Activated CD8-positive, alpha-beta memory T cell treated with anti-CD3 and anti-CD28 coated beads, Interleukin-2, amount 50 U/mL, for 4 hours (primary cell): ENCODE measurements at regions not wholly inside any gene's neighbourhood (a gene's known extent, or its start where the extent isn't known, plus 50 kb on each side); places are given as distances from the start of the nearest gene placed in this dataset.

Source experiments
- DNase-seq: peaks from one replicate; pipeline ENCODE4 v3.0.0-alpha.2; 2020

DNA sequence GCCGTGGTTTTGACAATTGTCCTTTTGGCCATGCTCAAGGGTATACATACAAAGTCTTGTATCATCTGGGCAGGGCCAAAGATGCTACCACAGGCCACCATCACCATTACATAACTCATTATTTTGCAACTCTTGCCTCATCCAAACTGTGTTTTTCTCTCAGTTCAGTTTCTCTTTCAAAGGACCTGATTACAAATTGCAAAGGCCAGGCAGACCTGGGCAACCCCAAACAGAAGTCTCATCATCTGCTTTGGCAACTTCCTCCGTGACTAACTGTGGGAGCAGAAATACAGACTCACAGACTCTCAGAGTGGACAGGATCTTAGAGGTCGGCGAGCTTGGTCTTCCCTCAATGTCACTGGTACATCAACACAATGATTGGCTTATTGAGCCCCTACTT lies 117.8 kb upstream of the NEDD9 start:
- no peak for DNase-seq

DNA sequence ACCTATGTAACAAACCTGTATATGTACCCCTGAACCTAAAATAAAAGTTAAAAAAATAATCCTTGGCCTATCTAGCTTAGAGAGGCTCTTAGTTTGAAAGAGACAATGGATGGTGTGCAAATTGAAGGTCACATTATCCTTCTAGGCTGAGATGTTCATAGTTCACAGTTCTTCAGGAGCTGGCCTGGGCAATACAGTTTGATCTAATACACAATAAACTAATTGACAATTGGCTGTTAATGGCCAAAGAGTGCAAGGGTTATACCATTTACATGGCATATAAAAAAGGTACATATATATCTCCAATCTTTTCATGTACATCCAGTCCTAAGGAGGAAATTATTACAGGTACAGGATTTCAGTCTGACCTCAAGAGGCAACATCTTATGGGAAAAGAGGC lies 117.4 kb upstream of the NEDD9 start:
- DNase-seq = no peak

DNA sequence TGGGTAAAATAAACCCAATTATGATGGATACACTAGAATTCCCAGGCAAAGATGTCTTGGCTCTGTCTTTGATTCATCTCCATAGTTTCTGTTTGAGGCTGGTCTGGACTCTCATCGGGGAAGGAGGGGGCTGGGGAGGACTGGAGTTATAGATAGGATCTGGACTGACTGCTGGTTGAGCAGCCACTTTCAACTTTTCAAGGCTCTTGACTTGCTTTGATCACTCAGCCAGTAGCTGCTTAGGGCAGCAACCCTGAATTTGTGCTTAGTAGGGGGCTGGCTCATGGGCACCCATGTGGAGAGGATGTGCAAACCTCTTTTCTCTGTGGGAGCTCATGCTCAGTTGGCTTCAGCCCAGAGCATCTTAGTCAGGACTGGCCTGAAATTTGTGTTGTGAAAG lies 114.0 kb upstream of the NEDD9 start:
- DNase-seq = no peak

DNA sequence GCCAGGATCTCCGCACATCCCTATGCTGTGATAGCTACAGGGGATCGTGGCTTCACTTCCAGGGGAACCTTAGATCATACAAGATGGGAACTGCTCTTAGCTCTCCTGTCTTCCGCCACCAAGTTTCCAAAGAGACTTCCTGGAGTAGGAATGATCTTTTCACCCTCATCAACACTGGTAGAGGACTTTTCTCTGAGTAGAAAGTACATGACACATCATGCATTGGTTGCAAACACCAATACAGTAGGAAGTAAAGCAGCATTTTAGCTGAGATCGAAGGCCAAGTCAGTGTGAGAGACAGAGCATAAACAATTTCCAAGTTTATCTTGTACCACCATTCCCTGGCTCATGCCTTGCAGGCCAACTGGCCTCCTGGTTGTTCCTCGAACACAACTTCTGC lies 113.1 kb upstream of the NEDD9 start:
- DNase-seq = no peak

DNA sequence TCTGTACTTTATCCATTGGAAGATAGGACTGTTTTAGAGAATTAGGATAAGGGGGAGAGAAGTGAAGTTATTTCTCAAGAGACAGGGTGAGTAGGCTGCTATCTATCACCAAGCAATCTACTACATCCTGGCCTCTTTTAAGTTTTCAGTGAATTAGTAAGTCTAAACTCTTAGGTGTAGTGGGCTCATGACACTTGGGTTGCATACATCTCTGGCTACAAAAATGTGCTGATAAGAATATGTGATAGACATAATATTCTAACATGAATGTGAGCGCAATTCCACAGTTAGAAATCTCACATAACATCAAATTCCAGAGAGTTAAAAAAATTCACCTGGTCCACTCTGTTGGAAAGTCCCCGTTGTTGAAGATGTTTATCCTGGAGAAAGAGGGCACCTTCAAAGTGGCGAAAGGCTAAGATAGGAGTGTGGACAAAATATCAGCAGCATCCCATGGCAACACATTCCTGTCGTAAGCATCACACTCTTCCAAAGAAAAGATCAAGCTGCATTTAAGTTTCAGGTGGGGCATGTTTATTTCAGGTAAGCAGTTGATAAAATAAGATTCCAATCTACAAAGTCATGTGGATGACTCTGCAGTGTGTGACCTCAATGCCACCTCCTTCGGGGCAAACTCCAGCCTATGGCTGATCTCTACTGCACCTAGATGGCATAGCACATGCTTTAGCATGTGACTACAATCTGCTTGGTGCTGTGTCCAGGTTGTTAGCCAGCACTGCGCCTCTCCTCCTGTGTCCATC lies 111.7 kb upstream of the NEDD9 start:
- no peak for DNase-seq

DNA sequence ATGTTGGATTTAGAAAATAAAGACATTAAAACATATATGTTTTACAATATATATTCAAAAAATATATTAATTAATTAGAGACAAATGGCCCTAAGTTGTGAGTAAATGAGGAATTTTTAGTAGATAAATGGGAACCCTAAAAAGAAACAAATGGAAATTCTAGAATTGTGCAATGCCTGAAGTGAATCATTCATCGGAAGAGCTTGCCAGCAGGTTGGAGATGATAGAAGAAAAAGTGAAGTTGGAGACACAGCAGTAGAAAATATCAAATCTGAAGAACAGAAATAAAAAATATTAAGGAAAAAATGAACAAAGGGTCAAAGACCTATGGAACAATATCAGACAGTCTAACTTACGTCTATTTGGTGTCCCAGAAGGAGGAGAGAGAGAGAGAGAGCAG lies 109.4 kb upstream of the NEDD9 start:
- no peak for DNase-seq

DNA sequence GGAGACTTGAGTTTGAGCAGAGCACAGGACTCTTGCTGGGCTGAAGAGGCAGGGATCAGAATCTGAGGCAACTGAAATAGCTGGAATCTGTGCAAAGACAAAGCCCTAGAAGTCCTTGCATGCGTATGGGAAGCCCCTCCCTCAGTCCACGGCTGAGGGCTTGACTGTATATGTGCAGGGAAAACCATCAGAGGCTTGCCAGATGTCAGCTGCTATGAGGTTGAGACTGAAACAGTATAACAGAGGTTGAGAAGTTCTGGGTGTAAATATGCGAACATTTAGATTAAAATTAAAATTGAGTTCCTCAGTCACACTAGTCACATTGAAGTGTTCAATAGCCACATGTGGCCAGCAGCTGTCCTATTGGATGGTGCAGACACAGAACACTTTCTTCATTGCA lies 108.8 kb upstream of the NEDD9 start:
- DNase-seq = no peak

DNA sequence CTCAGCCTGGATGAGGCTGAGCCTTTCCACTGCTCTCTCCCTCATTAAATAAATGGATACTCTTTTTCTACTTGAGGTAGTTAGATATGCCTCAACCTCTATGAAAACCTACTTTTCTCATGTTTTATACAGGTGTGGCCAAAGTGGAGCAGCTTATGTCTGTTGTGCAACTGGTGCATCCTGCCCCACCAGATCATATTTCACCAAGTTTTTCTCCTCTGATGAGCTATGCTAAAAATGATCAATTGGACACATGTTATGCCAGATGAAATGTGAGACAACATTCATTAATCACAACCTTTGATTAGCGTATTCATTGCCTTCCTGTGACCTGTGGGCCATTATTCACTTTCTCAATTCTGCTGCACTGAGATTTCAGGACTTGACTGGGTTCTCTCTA lies 106.9 kb upstream of the NEDD9 start:
- DNase-seq = no peak

DNA sequence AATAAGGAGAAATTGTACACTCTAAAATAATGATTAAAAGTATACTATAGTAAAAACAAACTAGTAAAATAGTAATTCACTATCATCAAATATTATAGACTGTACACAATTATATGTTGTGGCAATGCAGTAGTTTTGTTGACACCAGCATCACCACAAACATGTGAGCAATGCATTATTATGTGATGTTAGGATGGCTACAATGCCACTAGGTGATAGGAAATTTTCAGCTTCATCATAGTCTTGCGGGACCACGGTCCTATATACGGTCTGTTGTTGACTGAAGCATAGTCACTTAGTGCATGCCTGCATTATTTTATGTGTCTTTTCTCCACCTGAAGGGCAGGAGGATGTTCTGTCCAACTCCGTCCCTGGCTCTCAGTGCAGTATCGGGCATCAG lies 104.8 kb upstream of the NEDD9 start:
- no peak for DNase-seq

DNA sequence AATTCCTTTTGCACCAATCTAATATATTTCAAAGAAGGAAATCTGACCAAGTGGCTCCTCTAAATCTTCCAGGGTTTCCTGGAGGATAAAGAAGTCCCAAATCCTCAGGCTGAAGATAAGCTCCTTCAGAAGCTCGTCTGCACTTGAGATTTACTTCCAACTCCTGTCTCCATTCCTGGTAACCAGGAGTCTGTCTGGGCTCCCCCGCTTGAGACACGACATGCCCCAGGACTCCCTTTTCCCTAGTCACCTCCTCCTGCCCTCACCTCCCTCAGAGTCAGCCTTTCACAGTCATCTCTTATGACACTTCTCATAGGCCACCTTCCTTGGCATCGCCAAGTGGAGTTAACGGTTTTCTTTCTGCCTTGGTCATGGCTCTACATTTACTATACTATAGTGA lies 103.4 kb upstream of the NEDD9 start:
- no peak for DNase-seq

DNA sequence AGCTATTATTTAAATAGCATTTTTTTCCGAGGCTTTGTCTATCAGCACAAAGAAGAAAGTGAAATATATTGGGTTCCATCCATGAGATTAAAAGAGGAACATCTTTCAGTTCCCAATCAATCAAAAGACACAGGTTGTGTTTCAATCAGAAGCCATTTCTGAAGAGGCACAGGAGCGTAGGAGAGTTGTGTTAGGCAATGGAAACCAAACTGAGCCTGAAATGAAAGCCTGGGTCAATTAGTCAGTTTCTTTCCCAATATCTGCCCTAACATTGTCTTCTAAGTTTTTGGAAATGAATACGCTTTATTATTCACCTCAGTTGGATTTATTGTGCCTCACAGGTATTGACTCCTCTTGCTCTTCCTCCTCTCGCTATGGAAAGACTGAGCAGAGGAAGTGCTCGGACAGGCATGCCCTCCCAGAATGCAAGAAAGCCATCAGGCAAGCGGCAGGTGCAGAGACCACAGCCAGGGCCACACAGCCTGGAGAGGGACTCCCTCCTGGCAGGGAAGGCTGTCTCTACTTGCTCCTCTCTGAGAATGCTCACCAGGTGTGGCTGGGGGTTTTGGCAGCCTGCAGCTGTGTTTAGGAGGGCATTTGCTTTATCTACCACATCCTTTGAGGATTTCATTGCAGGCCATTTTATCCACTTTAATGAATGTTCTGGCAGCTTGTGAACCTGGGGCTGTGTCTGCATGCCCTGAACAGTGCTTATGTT lies 100.8 kb upstream of the NEDD9 start:
- DNase-seq = no peak

DNA sequence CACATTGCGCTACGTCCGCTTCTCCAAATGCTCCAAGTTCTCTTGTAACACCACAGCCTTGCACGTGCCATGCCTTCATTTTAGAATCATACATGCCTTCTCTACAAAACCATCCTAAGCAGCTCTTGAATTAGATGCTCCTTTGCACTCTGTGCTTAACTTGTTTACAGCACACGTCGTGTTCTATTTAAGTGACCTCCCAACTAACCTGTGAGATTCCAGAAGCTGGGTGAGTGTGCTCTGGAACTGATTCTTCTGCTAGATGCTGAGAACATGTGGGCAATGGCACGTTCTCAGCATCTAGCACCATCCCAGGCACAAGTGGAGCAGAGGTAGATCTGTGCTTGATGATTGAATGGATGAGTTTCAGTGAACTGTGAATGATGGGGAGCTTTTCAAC lies 100.0 kb upstream of the NEDD9 start:
- DNase-seq = no peak

DNA sequence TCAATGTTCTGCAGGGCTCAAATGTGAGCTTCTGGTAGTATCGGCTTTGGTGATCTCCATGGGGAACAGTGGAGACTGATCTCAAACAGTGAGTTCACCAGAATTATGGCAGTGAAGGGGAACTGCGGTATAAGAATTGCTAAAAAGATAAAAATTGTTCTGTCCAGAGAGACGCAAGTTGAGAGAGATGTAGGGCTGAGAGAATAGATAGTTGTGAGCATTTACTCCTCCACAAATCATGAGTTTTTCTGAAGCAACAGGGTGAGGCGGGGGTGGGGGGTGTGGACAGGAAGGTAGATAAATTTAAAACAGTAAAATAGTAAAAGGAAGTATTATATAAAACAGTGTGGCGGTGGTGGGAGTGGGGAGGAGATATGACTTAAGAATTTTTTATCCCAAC lies 98.6 kb upstream of the NEDD9 start:
- DNase-seq = no peak

DNA sequence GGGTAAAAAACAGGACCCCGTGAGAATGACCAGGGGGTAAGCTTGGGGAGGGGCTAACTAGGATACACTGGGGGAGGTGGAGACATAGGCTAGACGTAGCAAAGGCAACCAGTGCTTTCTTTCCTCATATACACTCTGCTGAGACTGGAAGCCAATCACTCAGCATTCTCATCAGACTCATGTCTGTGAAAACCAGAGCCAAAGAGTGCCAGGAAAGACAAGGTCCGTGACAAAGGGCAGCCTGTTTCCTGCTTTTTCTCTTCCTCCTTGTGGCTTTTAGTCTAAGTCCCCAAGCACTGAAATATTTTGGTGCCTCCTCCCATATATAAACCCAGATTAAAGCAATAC lies 97.9 kb upstream of the NEDD9 start:
- DNase-seq = no peak

DNA sequence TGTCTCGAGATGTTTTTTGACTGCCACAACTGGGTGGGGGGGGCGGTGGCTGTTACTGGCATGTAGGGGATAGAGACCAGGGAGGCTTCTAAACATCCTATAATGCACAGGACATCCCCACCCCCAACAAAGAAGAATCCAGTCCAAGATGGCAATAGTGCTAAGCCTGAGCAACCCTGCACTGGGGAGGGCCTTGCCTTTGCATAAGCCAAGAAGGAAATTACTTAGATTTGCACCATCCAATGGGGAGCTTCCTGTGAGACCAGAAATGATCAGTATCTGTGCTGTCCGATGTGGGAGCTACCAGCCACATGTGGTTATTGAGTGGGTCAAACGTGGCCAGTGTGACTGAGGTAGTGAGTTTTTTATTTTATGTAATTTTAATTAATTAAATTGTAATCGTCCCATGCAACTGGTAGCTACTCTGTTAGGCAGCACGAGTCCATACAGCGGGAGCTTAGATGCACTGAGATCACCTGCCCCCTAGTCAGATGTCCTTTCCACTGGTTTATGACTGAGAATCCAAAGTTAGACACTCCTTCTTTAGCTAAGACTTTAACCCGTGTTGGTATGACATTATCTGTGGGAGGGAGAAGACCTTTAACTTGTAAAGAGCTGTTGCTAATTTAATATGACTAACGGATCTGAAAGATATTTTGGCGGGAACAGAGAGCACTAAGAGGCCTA lies 97.4 kb upstream of the NEDD9 start:
- no peak for DNase-seq

DNA sequence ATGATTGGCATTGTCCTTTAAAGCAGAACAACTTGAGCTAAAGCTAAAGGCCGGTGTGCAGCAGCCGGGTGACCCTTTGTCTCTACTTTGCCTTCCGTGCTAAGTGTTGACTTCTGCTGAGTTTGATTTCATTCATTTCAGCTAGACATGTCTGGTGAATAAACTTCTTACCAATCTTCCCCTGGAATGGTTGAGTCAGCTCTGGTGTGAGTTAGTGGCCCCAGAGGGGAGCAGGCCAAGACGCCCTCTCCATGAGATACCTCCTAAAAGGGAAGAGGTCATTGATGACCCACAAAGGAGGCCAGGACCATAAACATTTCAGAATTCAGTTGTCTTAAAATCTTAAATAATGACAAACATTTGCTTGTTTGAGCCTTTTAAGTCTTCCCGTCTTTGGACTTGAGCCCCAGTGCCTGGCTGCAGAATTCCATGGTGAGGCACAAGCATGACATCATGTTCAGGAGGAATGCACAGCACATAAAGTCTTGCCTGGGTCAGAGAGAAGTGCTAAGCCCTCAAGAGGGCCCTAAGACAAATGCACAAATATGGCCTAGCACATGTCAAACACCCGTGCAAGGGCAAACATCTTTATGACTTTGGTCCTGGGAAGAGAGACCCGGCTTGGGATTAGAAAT lies 96.3 kb upstream of the NEDD9 start:
- no peak for DNase-seq

DNA sequence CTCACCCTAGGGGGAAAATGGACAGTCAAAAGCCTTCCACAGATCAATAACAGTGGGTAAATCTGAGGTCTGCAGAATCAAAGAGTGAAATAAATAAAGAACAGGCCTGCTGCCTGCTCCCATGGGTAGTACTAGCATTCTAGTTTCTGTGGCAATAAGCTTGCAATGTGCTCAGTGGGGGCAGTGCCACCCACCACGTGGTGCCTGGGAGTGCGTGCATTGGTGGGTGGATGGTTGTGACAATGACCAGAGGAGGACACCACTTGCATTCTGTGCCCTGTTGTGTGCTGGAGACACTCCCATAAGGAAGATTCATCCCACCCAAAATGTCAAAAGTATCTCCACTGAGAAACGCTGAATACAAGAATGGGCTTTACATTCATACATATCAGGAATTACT lies 95.5 kb upstream of the NEDD9 start:
- no peak for DNase-seq

DNA sequence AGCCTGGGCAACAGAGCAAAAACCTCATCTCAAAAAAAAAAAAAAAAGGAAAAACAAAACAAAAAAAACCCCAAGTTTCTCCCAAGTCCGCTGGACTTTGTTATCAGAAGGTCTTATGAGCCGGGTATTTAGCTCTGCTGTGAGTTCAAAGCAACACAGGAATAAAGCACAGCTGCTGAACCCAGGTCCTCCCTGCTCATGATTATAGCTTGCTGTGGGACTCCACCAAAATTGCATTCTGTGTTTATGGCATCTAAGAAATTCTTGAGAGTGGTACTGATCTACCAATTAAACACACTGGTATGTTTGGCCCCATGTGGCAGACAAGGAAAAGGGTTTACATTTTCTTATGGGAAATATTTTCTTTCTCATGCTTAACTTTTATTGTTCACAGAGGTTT lies 93.6 kb upstream of the NEDD9 start:
- DNase-seq = no peak

DNA sequence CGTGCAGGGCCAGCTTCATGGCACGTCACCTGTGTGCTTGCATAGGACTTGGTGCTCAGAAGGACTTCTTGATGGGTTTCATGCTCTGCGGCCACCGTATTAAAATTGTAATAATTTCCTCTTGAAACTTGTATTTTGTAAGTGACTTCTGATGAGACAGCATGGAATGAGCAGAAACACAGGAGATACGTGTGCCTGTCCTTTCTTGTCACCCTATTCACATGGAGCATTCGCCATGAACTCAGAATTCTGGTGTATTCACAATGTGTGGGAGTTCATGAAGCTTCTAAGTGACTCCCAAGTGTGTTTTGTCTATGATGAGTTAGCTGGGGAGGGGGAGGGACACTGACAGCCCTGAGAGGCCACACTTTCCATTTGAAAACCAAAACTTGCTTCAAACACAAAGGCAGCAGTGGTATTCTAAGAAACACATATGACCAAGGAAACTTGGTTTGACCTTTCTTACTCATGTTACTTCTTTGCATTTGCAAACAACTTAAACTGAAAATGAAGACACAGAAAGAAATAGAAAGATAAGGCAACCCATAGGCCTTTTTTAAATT lies 92.1 kb upstream of the NEDD9 start:
- peak; percentile 30 for DNase-seq

DNA sequence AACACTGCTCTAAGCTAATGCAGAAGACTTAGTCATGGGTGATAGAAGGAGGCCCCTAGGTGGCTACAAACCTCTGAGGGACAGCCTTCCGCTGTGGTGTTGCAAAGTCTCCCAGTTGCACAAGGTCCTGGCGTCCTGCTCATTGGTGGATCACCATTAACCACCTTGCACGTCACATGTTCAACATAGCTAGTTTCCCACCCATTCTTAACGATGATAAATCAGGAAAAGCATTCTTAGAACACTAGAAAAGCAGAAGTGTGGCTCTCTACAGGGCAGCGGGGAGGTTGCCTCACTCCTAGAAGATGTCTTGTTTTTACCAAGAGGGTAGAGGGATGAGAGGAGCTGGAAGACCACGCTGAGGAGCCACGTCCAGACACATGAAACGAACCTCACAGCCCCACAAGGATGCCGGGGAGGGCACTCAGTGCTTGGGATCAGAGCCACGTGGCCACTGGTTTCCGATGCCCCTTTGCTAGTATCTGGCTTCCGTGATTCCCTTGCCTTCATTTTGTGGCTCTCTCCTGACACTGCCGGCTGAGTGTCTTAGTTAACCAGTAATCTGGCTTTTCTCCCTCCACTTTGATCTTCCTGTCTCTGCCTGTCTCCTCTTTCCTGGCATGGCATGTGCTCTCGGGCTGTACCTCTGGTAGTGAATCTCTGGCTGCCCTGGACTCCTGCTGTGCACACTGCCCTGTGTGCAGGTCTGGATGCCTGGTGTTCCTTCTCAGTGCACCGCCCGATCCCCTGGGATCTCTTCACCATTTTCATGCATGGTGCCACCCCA lies 91.4 kb upstream of the NEDD9 start:
- no peak for DNase-seq

DNA sequence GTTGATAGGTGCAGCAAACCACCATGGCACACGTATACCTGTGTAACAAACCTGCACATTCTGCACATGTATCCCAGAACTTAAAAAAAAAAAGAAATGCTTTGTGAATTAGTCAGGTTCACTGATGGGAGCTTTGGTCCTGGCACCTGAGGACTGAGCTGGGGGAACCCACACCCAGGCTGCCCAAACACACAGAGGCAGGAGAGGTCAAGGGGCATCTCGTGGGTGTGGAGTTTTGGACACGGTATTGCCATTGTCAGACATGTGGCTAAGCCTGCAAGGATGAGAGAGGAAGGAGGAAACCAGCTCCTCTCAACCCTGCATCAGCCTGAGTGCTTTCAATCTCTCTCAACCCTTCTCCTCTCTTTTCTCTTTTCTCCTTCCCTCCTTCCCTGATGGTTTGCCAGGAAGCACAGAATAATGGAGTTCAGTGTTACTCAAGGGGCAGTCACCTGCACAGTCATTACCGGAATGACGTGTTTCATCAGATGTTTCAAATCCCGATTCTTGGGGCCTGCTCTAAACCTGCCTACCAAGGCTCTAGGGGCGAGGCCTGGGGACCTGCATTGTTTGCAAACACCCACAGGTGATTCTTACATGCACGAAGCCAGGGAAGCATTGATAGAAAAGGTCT lies 89.9 kb upstream of the NEDD9 start:
- DNase-seq = no peak

DNA sequence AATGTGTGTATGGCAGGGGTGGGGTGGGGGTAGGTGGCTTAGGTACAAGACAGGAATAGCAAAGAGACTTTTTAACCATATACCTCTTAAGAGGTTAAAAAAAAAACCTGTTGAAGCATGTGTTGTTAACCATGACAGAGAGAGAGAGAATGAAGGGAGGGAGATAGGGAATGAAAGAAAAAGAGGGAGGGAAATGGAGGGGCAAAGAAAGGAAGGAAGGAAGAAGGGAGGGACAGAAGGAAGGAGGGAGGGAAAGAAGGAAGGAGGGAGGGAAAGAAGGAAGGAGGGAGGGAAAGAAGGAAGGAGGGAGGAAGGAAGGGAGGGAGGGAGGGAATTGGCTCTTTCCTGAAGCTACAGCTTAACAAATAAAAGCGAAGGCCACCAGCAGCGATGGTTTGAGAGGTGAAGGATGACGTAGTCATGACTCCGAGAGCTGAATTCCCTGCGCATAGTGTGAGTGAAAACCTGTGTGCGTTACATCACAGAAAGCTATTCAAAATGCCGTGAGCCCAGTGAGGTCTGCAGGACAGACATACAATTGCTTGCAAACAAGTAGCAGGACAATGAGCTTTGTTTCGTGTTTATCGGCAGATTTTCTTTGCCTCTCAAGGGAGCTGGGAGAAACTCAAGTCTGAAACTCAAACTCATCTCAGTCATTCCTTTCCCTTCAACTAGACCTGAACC lies 88.6 kb upstream of the NEDD9 start:
- no peak for DNase-seq
